ENCODE measurements at regions not wholly inside any gene's neighbourhood (a gene's known extent, or its start where the extent isn't known, plus 50 kb on each side); places are given as distances from the start of the nearest gene placed in this dataset.

DNA sequence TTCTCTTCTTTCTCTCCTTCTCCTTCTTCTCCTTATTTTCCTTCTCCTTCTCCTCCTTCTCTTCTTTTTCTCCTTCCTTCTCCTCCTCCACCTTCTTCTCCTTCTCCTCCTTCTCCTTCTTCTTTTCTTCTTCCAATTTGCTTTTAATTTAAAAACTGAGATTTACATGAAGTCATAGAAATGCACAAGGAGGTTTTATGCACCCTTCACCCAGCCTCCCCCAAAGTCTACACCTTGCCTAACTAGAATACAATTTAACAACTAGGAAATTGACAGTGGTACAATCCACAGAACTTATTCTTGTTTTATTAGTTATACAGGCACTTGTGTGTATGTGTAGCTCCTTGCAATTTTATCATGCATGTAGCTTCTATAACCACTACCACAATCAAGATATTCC is 826.7 kb downstream of the KCNJ2 start:
- no peak for TF ChIP-seq EP300 (IDR thresholded peaks at IDR 0.05)
- TF ChIP-seq, protein P1, sequence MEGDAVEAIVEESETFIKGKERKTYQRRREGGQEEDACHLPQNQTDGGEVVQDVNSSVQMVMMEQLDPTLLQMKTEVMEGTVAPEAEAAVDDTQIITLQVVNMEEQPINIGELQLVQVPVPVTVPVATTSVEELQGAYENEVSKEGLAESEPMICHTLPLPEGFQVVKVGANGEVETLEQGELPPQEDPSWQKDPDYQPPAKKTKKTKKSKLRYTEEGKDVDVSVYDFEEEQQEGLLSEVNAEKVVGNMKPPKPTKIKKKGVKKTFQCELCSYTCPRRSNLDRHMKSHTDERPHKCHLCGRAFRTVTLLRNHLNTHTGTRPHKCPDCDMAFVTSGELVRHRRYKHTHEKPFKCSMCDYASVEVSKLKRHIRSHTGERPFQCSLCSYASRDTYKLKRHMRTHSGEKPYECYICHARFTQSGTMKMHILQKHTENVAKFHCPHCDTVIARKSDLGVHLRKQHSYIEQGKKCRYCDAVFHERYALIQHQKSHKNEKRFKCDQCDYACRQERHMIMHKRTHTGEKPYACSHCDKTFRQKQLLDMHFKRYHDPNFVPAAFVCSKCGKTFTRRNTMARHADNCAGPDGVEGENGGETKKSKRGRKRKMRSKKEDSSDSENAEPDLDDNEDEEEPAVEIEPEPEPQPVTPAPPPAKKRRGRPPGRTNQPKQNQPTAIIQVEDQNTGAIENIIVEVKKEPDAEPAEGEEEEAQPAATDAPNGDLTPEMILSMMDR (IDR thresholded peaks at IDR 0.05), result no peak
- TF ChIP-seq POLR2A (IDR thresholded peaks at IDR 0.05), result no peak

Measured in ovary (tissue), 3 donors.